ENCODE measurements at regions not wholly inside any gene's neighbourhood (a gene's known extent, or its start where the extent isn't known, plus 50 kb on each side); places are given as distances from the start of the nearest gene placed in this dataset.

GRCh38 chr11:92484570-92484969 is 260.0 kb downstream of the FAT3 start:
- no peak for DNase-seq

GRCh38 chr11:92489826-92490399 is 265.3 kb downstream of the FAT3 start:
- DNase-seq, result no peak

- no peak for DNase-seq
Measured at GRCh38 chr11:92492372-92492771, 267.8 kb downstream of the FAT3 start.

GRCh38 chr11:92495107-92495793 is 270.6 kb downstream of the FAT3 start:
- no peak for DNase-seq

- no peak for DNase-seq
Measured at GRCh38 chr11:92500453-92500852, 275.8 kb downstream of the FAT3 start.

GRCh38 chr11:92501066-92501739 is 276.6 kb downstream of the FAT3 start:
- no peak for DNase-seq

GRCh38 chr11:92504004-92504403 is 279.4 kb downstream of the FAT3 start:
- no peak for DNase-seq

- DNase-seq, result no peak
Measured at GRCh38 chr11:92504534-92504933, 279.9 kb downstream of the FAT3 start.

GRCh38 chr11:92505689-92506088 is 281.1 kb downstream of the FAT3 start:
- DNase-seq, result no peak

- no peak for DNase-seq
Measured at GRCh38 chr11:92506809-92507336, 282.3 kb downstream of the FAT3 start.

- DNase-seq, result no peak
Measured at GRCh38 chr11:92510591-92510990, 286.0 kb downstream of the FAT3 start.

GRCh38 chr11:92511522-92512203 is 287.0 kb downstream of the FAT3 start:
- DNase-seq, result no peak

GRCh38 chr11:92512204-92512569 is 287.6 kb downstream of the FAT3 start:
- DNase-seq, result no peak

GRCh38 chr11:92523611-92524010 is 299.0 kb downstream of the FAT3 start:
- DNase-seq, result no peak

- DNase-seq, result no peak
Measured at GRCh38 chr11:92524542-92524941, 299.9 kb downstream of the FAT3 start.

GRCh38 chr11:92527467-92527866 is 302.8 kb downstream of the FAT3 start:
- no peak for DNase-seq

GRCh38 chr11:92528001-92528400 is 303.4 kb downstream of the FAT3 start:
- no peak for DNase-seq

GRCh38 chr11:92531065-92531739 is 306.6 kb downstream of the FAT3 start:
- DNase-seq, result no peak

- no peak for DNase-seq
Measured at GRCh38 chr11:92533657-92534335, 309.2 kb downstream of the FAT3 start.

- DNase-seq, result no peak
Measured at GRCh38 chr11:92536883-92537282, 312.3 kb downstream of the FAT3 start.

- DNase-seq, result no peak
Measured at GRCh38 chr11:92540096-92540495, 315.5 kb downstream of the FAT3 start.

GRCh38 chr11:92545906-92546471 is 321.4 kb downstream of the FAT3 start:
- DNase-seq, result no peak
